MG63 (cell line): ENCODE measurements at regions not wholly inside any gene's neighbourhood (a gene's known extent, or its start where the extent isn't known, plus 50 kb on each side); places are given as distances from the start of the nearest gene placed in this dataset.

Experiments used
- DNase-seq: peaks from one replicate; pipeline ENCODE4 v3.0.0-alpha.2; 2020
- H3K27me3 ChIP-seq: fragments of 250-450 bp; sonication (Bioruptor Pico); 2 replicates; pipeline ENCODE4 v1.5.1; 2020; ENCODE audit warnings: mild to moderate bottlenecking, moderate library complexity
- H3K36me3 ChIP-seq: fragments of 250-450 bp; sonication (Bioruptor Pico); 2 replicates; pipeline ENCODE4 v1.5.1; 2020; ENCODE audit warnings: mild to moderate bottlenecking, moderate library complexity
- H3K4me3 ChIP-seq: fragments of 250-450 bp; sonication (Bioruptor Pico); 2 replicates; pipeline ENCODE4 v1.5.1; 2020; ENCODE audit warnings: mild to moderate bottlenecking, moderate library complexity
- H3K9me3 ChIP-seq: fragments of 250-450 bp; sonication (Bioruptor Pico); 2 replicates; pipeline ENCODE4 v1.5.1; 2020; ENCODE audit warnings: mild to moderate bottlenecking, moderate library complexity

GRCh38 chr18:76699923-76700322 is 122.4 kb upstream of the ZNF236 start:
- Histone ChIP-seq H3K4me3 (no peak overlapping the region), H3K9me3 (no peaks in the 10 kb centered on the region), H3K27me3 (no peaks in the 10 kb centered on the region), H3K36me3 (no peaks in the 10 kb centered on the region)
- no peak for DNase-seq

GRCh38 chr18:76697441-76697901 is 124.9 kb upstream of the ZNF236 start:
- Histone ChIP-seq H3K4me3 (no peak overlapping the region), H3K9me3 (no peaks in the 10 kb centered on the region), H3K27me3 (0 out of 2 replicates have a peak, but pooled peaks cover under 1% of the 10 kb centered on the region), H3K36me3 (no peaks in the 10 kb centered on the region)
- peak; percentile 8 for DNase-seq

- Histone ChIP-seq H3K27me3 (0 out of 2 replicates have a peak, but pooled peaks cover 2% of the 10 kb centered on the region), H3K36me3 (no peaks in the 10 kb centered on the region), H3K9me3 (no peaks in the 10 kb centered on the region), H3K4me3 (no peak overlapping the region)
- no peak for DNase-seq
Measured at GRCh38 chr18:76691800-76692199, 130.6 kb upstream of the ZNF236 start.

- Histone ChIP-seq H3K9me3 (no peaks in the 10 kb centered on the region), H3K4me3 (no peak overlapping the region), H3K27me3 (0 out of 2 replicates have a peak, but pooled peaks cover 2% of the 10 kb centered on the region), H3K36me3 (no peaks in the 10 kb centered on the region)
- DNase-seq, result no peak
Measured at GRCh38 chr18:76689646-76690264, 132.6 kb upstream of the ZNF236 start.

GRCh38 chr18:76688724-76689472 is 133.5 kb upstream of the ZNF236 start:
- H3K9me3 ChIP-seq, result no peaks in the 10 kb centered on the region
- no peak overlapping the region for H3K4me3 ChIP-seq
- H3K36me3 ChIP-seq, result no peaks in the 10 kb centered on the region
- no peak for DNase-seq
- 0 out of 2 replicates have a peak, but pooled peaks cover 2% of the 10 kb centered on the region for H3K27me3 ChIP-seq

GRCh38 chr18:76687304-76687962 is 134.9 kb upstream of the ZNF236 start:
- no peak for DNase-seq
- no peaks in the 10 kb centered on the region for H3K36me3 ChIP-seq

GRCh38 chr18:76686737-76687231 is 135.6 kb upstream of the ZNF236 start:
- Histone ChIP-seq H3K27me3 (no peaks in the 10 kb centered on the region), H3K9me3 (no peaks in the 10 kb centered on the region), H3K36me3 (no peaks in the 10 kb centered on the region), H3K4me3 (no peak overlapping the region)
- DNase-seq, result peak; percentile 25

More at GRCh38 chr18:76687304-76687962, 134.9 kb upstream of the ZNF236 start:
- H3K9me3 ChIP-seq, result no peaks in the 10 kb centered on the region
- no peak overlapping the region for H3K4me3 ChIP-seq
- 0 out of 2 replicates have a peak, but pooled peaks cover under 1% of the 10 kb centered on the region for H3K27me3 ChIP-seq

GRCh38 chr18:76685860-76686259 is 136.5 kb upstream of the ZNF236 start:
- no peak for DNase-seq
- H3K4me3 ChIP-seq, result no peak overlapping the region
- H3K36me3 ChIP-seq, result no peaks in the 10 kb centered on the region
- no peaks in the 10 kb centered on the region for H3K27me3 ChIP-seq
- H3K9me3 ChIP-seq, result no peaks in the 10 kb centered on the region

- H3K27me3 ChIP-seq, result no peaks in the 10 kb centered on the region
- no peak overlapping the region for H3K4me3 ChIP-seq
- H3K36me3 ChIP-seq, result no peaks in the 10 kb centered on the region
- no peaks in the 10 kb centered on the region for H3K9me3 ChIP-seq
- DNase-seq, result no peak
Measured at GRCh38 chr18:76685402-76685801, 137.0 kb upstream of the ZNF236 start.

- Histone ChIP-seq H3K27me3 (no peaks in the 10 kb centered on the region), H3K9me3 (no peaks in the 10 kb centered on the region), H3K36me3 (no peaks in the 10 kb centered on the region), H3K4me3 (no peak overlapping the region)
- DNase-seq, result no peak
Measured at GRCh38 chr18:76684265-76684664, 138.1 kb upstream of the ZNF236 start.

- Histone ChIP-seq H3K27me3 (no peaks in the 10 kb centered on the region), H3K4me3 (no peak overlapping the region), H3K9me3 (no peaks in the 10 kb centered on the region), H3K36me3 (no peaks in the 10 kb centered on the region)
- no peak for DNase-seq
Measured at GRCh38 chr18:76679945-76680344, 142.4 kb upstream of the ZNF236 start.

- Histone ChIP-seq H3K36me3 (no peaks in the 10 kb centered on the region), H3K4me3 (no peak overlapping the region), H3K9me3 (no peaks in the 10 kb centered on the region), H3K27me3 (no peaks in the 10 kb centered on the region)
- no peak for DNase-seq
Measured at GRCh38 chr18:76679259-76679658, 143.1 kb upstream of the ZNF236 start.

- H3K9me3 ChIP-seq, result no peaks in the 10 kb centered on the region
- no peaks in the 10 kb centered on the region for H3K36me3 ChIP-seq
- H3K4me3 ChIP-seq, result no peak overlapping the region
- H3K27me3 ChIP-seq, result no peaks in the 10 kb centered on the region
- no peak for DNase-seq
Measured at GRCh38 chr18:76678248-76678647, 144.1 kb upstream of the ZNF236 start.

- DNase-seq, result no peak
- H3K4me3 ChIP-seq, result no peak overlapping the region
- no peaks in the 10 kb centered on the region for H3K36me3 ChIP-seq
- no peaks in the 10 kb centered on the region for H3K27me3 ChIP-seq
- H3K9me3 ChIP-seq, result no peaks in the 10 kb centered on the region
Measured at GRCh38 chr18:76674596-76674995, 147.8 kb upstream of the ZNF236 start.

GRCh38 chr18:76673281-76674185 is 148.8 kb upstream of the ZNF236 start:
- Histone ChIP-seq H3K4me3 (no peak overlapping the region), H3K27me3 (no peaks in the 10 kb centered on the region), H3K9me3 (no peaks in the 10 kb centered on the region), H3K36me3 (no peaks in the 10 kb centered on the region)
- no peak for DNase-seq

GRCh38 chr18:76672627-76673026 is 149.7 kb upstream of the ZNF236 start:
- Histone ChIP-seq H3K36me3 (no peaks in the 10 kb centered on the region), H3K9me3 (no peaks in the 10 kb centered on the region), H3K4me3 (no peak overlapping the region), H3K27me3 (no peaks in the 10 kb centered on the region)
- DNase-seq, result no peak
